HEK293 (cell line): ENCODE measurements at regions not wholly inside any gene's neighbourhood (a gene's known extent, or its start where the extent isn't known, plus 50 kb on each side); places are given as distances from the start of the nearest gene placed in this dataset.

ENCODE experiments used
- CTCF ChIA-PET: fragments of 350-600 bp; formaldehyde crosslinking; extraction: SDS; loops from one replicate; lab custom pipeline; 2021; ENCODE audit warnings: antibody characterized with exemption; lab: Yijun Ruan, JAX
- POLR2A ChIA-PET: fragments of 300-600 bp; formaldehyde crosslinking; extraction: SDS; loops from one replicate; lab custom pipeline; 2020; ENCODE audit warnings: antibody characterized with exemption, inconsistent platforms; lab: Yijun Ruan, JAX
- H3K27ac ChIP-seq: fragments of 200-500 bp; sonication (Bioruptor generic); 2 replicates; pipeline ENCODE4 v1.5.1; 2014; ENCODE audit warnings: low read depth, low read length, control low read depth, inconsistent platforms; ENCODE audit errors: extremely low read depth
- H3K36me3 ChIP-seq, 2 experiments: fragments of 200-500 bp in 1 of 2; sonication (Bioruptor generic) in 1 of 2; 1 replicate in 1 of 2; 2 replicates in 1 of 2; pipeline ENCODE4 v1.5.1; 2014 to 2017; ENCODE audit warnings: inconsistent platforms in 2 of 2, low read length in 2 of 2; ENCODE audit not compliant: control insufficient read depth in 2 of 2, insufficient read depth in 1 of 2
- H3K4me1 ChIP-seq: fragments of 200-500 bp; sonication (Bioruptor generic); 2 replicates; pipeline ENCODE4 v1.5.1; 2014; ENCODE audit warnings: mild to moderate bottlenecking, low read length, inconsistent platforms; ENCODE audit not compliant: control insufficient read depth, insufficient read depth
- H3K4me3 ChIP-seq: 2 replicates; pipeline ENCODE4 v1.5.1; 2011; ENCODE audit warnings: low read depth, mild to moderate bottlenecking, control low read depth, low read length, moderate library complexity
- H3K9me3 ChIP-seq: fragments of 200-500 bp; sonication (Bioruptor generic); 2 replicates; pipeline ENCODE4 v1.5.1; 2014; ENCODE audit warnings: low read depth, low read length, inconsistent platforms; ENCODE audit not compliant: control insufficient read depth, insufficient read depth
- BCL11B ChIP-seq: fragments of 450-650 bp; formaldehyde crosslinking; IDR thresholded peaks from 2 replicates; pipeline ENCODE4 v1.5.1; 2016; ENCODE audit warnings: low read depth, missing biosample characterization, missing genetic modification characterization
- HOXA7 ChIP-seq: sonication (generic); formaldehyde crosslinking; IDR thresholded peaks from 2 replicates; pipeline ENCODE4 v1.8.1; 2022; ENCODE audit warnings: missing genetic modification reagents, borderline replicate concordance
- INSM2 ChIP-seq: fragments of 450-650 bp; formaldehyde crosslinking; IDR thresholded peaks from 2 replicates; pipeline ENCODE4 v1.5.1; 2016; ENCODE audit warnings: missing biosample characterization, missing genetic modification characterization
- TCF7L2 ChIP-seq: IDR thresholded peaks from 2 replicates; pipeline ENCODE4 v1.6.1; 2011; ENCODE audit warnings: low read depth, mild to moderate bottlenecking, inconsistent platforms, low read length, moderate library complexity, borderline replicate concordance
- ZBTB48 ChIP-seq: fragments of 450-650 bp; formaldehyde crosslinking; IDR thresholded peaks from 2 replicates; pipeline ENCODE4 v1.5.1; 2016; ENCODE audit warnings: missing biosample characterization, missing genetic modification characterization
- ZEB2 ChIP-seq: fragments of 450-650 bp; formaldehyde crosslinking; IDR thresholded peaks from 2 replicates; pipeline ENCODE4 v1.5.1; 2016; ENCODE audit warnings: missing biosample characterization, missing genetic modification characterization
- ZFP41 ChIP-seq: fragments of 450-650 bp; formaldehyde crosslinking; IDR thresholded peaks from 2 replicates; pipeline ENCODE4 v1.5.1; 2016; ENCODE audit warnings: missing biosample characterization, missing genetic modification characterization, borderline replicate concordance
- ZNF18 ChIP-seq: fragments of 450-650 bp; formaldehyde crosslinking; IDR thresholded peaks from 2 replicates; pipeline ENCODE4 v1.5.1; 2016; ENCODE audit warnings: missing biosample characterization, missing genetic modification characterization
- ZNF214 ChIP-seq: fragments of 450-650 bp; formaldehyde crosslinking; IDR thresholded peaks from 2 replicates; pipeline ENCODE4 v1.5.1; 2017; ENCODE audit warnings: missing biosample characterization, mild to moderate bottlenecking, missing genetic modification characterization, borderline replicate concordance
- ZNF274 ChIP-seq, 2 experiments: fragments of 200-500 bp in 1 of 2; fragments of 450-650 bp in 1 of 2; sonication (Bioruptor generic) in 1 of 2; formaldehyde crosslinking in 1 of 2; IDR thresholded peaks; 2 replicates each; pipeline versions ENCODE4 v1.5.1 to v1.6.1; 2014 to 2016; ENCODE audit warnings: borderline replicate concordance in 1 of 2, inconsistent platforms in 1 of 2, low read length in 1 of 2, missing biosample characterization in 1 of 2, missing genetic modification characterization in 1 of 2
- ZNF529 ChIP-seq: fragments of 450-650 bp; formaldehyde crosslinking; IDR thresholded peaks from 2 replicates; pipeline ENCODE4 v1.5.1; 2017; ENCODE audit warnings: missing genetic modification characterization, missing biosample characterization; ENCODE audit not compliant: insufficient replicate concordance
- ZNF629 ChIP-seq: fragments of 450-650 bp; formaldehyde crosslinking; IDR thresholded peaks from 2 replicates; pipeline ENCODE4 v1.5.1; 2017; ENCODE audit warnings: missing biosample characterization, missing genetic modification characterization
- ZNF704 ChIP-seq: fragments of 450-650 bp; formaldehyde crosslinking; IDR thresholded peaks from 2 replicates; pipeline ENCODE4 v1.5.1; 2016; ENCODE audit warnings: missing biosample characterization, missing genetic modification characterization
- ZNF776 ChIP-seq: fragments of 450-650 bp; formaldehyde crosslinking; IDR thresholded peaks from 2 replicates; pipeline ENCODE4 v1.5.0; 2017; ENCODE audit warnings: missing biosample characterization, missing genetic modification characterization, borderline replicate concordance
- ZNF792 ChIP-seq: fragments of 450-650 bp; formaldehyde crosslinking; IDR thresholded peaks from 2 replicates; pipeline ENCODE4 v1.5.1; 2016; ENCODE audit warnings: missing biosample characterization, missing genetic modification characterization
- ZSCAN5A ChIP-seq: fragments of 450-650 bp; formaldehyde crosslinking; IDR thresholded peaks from 2 replicates; pipeline ENCODE4 v1.5.1; 2016; ENCODE audit warnings: missing biosample characterization, missing genetic modification characterization
- TF ChIP-seq, protein P1 (sequence below): fragments of 450-650 bp; formaldehyde crosslinking; IDR thresholded peaks from 2 replicates; pipeline ENCODE4 v1.5.1; 2016; ENCODE audit warnings: missing biosample characterization, missing genetic modification characterization
- TF ChIP-seq, protein P2 (sequence below): fragments of 450-650 bp; formaldehyde crosslinking; IDR thresholded peaks from 2 replicates; pipeline ENCODE4 v1.5.1; 2016; ENCODE audit warnings: missing biosample characterization, missing genetic modification characterization, borderline replicate concordance
- TF ChIP-seq, protein P3 (sequence below): fragments of 450-650 bp; formaldehyde crosslinking; IDR thresholded peaks from 2 replicates; pipeline ENCODE4 v1.5.1; 2016; ENCODE audit warnings: missing biosample characterization, missing genetic modification characterization

- TF ChIP-seq, protein P1, sequence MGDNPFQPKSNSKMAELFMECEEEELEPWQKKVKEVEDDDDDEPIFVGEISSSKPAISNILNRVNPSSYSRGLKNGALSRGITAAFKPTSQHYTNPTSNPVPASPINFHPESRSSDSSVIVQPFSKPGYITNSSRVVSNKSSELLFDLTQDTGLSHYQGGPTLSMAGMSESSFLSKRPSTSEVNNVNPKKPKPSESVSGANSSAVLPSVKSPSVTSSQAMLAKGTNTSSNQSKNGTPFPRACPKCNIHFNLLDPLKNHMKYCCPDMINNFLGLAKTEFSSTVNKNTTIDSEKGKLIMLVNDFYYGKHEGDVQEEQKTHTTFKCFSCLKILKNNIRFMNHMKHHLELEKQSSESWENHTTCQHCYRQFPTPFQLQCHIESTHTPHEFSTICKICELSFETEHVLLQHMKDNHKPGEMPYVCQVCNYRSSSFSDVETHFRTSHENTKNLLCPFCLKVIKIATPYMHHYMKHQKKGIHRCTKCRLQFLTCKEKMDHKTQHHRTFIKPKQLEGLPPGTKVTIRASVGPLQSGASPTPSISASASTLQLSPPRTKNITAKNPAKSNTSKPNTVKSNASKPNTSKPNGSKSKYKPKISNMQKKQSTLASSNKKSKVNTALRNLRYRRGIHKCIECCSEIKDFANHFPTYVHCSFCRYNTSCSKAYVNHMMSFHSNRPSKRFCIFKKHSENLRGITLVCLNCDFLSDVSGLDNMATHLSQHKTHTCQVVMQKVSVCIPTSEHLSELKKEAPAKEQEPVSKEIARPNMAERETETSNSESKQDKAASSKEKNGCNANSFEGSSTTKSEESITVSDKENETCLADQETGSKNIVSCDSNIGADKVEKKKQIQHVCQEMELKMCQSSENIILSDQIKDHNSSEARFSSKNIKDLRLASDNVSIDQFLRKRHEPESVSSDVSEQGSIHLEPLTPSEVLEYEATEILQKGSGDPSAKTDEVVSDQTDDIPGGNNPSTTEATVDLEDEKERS (tag by site-specific recombination) = no peak
- TF ChIP-seq, all 188 proteins: peak for 0
Measured at GRCh38 chr12:74917743-74918142, 291.9 kb downstream of the KCNC2 start (continued).

DNA sequence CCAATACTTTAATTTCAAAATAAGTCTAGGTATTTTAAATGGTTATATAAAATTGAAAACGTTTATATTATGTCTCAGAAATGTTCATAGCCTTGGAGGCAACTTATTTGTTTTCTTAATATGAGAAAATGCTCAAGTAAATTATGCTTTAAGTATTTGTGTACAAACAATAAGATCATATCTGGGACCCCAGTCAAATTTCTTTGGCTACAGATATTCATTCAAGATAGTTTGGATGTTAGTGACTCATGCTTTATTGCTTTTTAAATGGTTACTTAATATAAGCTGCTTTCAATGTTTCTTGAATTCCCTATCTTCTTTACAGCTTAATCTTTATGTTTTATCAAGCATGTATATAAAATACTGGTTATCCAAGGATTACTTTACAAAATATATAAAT lies 291.3 kb downstream of the KCNC2 start:
- ChIA-PET CTCF (interaction anchor here (1.0 kb wide), 1 partner anchor 13 kb away, joined by 5 read pairs; no protein-coding TSS in a partner anchor), POLR2A (no interaction called here)
- no peaks in the 10 kb centered on the region for H3K4me1 ChIP-seq
- H3K4me3 ChIP-seq = no peak overlapping the region
- no peaks in the 10 kb centered on the region for H3K36me3 ChIP-seq
- no peak overlapping the region for H3K27ac ChIP-seq
- H3K9me3 ChIP-seq = no peaks in the 10 kb centered on the region
- no peak for TF ChIP-seq ZNF214 (tag by site-specific recombination)
- TF ChIP-seq ZNF776 (tag by site-specific recombination) = no peak
- TF ChIP-seq ZEB2 (tag by site-specific recombination) = no peak
- no peak for TF ChIP-seq TCF7L2
- no peak for TF ChIP-seq ZNF529 (tag by site-specific recombination)
- no peak for TF ChIP-seq BCL11B (tag by site-specific recombination)
- TF ChIP-seq, protein P2, sequence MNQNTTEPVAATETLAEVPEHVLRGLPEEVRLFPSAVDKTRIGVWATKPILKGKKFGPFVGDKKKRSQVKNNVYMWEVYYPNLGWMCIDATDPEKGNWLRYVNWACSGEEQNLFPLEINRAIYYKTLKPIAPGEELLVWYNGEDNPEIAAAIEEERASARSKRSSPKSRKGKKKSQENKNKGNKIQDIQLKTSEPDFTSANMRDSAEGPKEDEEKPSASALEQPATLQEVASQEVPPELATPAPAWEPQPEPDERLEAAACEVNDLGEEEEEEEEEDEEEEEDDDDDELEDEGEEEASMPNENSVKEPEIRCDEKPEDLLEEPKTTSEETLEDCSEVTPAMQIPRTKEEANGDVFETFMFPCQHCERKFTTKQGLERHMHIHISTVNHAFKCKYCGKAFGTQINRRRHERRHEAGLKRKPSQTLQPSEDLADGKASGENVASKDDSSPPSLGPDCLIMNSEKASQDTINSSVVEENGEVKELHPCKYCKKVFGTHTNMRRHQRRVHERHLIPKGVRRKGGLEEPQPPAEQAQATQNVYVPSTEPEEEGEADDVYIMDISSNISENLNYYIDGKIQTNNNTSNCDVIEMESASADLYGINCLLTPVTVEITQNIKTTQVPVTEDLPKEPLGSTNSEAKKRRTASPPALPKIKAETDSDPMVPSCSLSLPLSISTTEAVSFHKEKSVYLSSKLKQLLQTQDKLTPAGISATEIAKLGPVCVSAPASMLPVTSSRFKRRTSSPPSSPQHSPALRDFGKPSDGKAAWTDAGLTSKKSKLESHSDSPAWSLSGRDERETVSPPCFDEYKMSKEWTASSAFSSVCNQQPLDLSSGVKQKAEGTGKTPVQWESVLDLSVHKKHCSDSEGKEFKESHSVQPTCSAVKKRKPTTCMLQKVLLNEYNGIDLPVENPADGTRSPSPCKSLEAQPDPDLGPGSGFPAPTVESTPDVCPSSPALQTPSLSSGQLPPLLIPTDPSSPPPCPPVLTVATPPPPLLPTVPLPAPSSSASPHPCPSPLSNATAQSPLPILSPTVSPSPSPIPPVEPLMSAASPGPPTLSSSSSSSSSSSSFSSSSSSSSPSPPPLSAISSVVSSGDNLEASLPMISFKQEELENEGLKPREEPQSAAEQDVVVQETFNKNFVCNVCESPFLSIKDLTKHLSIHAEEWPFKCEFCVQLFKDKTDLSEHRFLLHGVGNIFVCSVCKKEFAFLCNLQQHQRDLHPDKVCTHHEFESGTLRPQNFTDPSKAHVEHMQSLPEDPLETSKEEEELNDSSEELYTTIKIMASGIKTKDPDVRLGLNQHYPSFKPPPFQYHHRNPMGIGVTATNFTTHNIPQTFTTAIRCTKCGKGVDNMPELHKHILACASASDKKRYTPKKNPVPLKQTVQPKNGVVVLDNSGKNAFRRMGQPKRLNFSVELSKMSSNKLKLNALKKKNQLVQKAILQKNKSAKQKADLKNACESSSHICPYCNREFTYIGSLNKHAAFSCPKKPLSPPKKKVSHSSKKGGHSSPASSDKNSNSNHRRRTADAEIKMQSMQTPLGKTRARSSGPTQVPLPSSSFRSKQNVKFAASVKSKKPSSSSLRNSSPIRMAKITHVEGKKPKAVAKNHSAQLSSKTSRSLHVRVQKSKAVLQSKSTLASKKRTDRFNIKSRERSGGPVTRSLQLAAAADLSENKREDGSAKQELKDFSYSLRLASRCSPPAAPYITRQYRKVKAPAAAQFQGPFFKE (tag by site-specific recombination) = no peak
- TF ChIP-seq INSM2 (tag by site-specific recombination) = no peak
- no peak for TF ChIP-seq ZNF18 (tag by site-specific recombination)
- no peak for TF ChIP-seq ZNF274 (IDR thresholded peaks at IDR 0.05; ENCODE audit: low read length)
- TF ChIP-seq ZNF274 (tag by site-specific recombination; IDR thresholded peaks at IDR 0.05; ENCODE audit: borderline replicate concordance) = no peak
- no peak for TF ChIP-seq ZNF629 (tag by site-specific recombination)
- TF ChIP-seq ZFP41 = no peak
- no peak for TF ChIP-seq ZNF792 (tag by site-specific recombination)
- no peak for TF ChIP-seq HOXA7 (CRISPR knock-in tag)
- TF ChIP-seq ZBTB48 (tag by site-specific recombination) = no peak
- TF ChIP-seq ZNF704 = no peak
- TF ChIP-seq ZSCAN5A (tag by site-specific recombination) = no peak
- TF ChIP-seq, protein P3, sequence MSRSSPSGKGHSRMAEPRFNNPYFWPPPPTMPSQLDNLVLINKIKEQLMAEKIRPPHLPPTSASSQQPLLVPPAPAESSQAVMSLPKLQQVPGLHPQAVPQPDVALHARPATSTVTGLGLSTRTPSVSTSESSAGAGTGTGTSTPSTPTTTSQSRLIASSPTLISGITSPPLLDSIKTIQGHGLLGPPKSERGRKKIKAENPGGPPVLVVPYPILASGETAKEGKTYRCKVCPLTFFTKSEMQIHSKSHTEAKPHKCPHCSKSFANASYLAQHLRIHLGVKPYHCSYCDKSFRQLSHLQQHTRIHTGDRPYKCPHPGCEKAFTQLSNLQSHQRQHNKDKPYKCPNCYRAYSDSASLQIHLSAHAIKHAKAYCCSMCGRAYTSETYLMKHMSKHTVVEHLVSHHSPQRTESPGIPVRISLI = no peak
